Central memory CD8-positive, alpha-beta T cell (primary cell): ENCODE measurements at regions not wholly inside any gene's neighbourhood (a gene's known extent, or its start where the extent isn't known, plus 50 kb on each side); places are given as distances from the start of the nearest gene placed in this dataset.

Experiments used
- ATAC-seq: fragments of 150-1000 bp; cut with Tn5 transposase; replicated peaks from 2 replicates; pipeline ENCODE4 v1.10.0; 2022; ENCODE audit warnings: mild to moderate bottlenecking, moderate FRiP score, moderate number of reproducible peaks; ENCODE audit not compliant: poor library complexity, severe bottlenecking; ENCODE audit errors: extremely low read depth
- DNase-seq, 2 donors: peaks; one replicate each; pipeline ENCODE4 v3.0.0; 2021; ENCODE audit warnings: low spot score in 2 of 2
- H3K27ac Mint-ChIP-seq: one replicate; pipeline ENCODE4 v1.8.0; 2022; ENCODE audit warnings: low read depth, mild to moderate bottlenecking, moderate library complexity, mixed read lengths
- H3K27me3 Mint-ChIP-seq: one replicate; pipeline ENCODE4 v1.8.0; 2022; ENCODE audit warnings: mixed read lengths
- H3K36me3 Mint-ChIP-seq: one replicate; pipeline ENCODE4 v1.8.0; 2022; ENCODE audit warnings: mild to moderate bottlenecking, moderate library complexity, mixed read lengths; ENCODE audit not compliant: insufficient read depth
- H3K4me1 Mint-ChIP-seq: one replicate; pipeline ENCODE4 v1.8.0; 2022; ENCODE audit warnings: mixed read lengths
- H3K4me3 Mint-ChIP-seq: one replicate; pipeline ENCODE4 v1.8.0; 2022; ENCODE audit warnings: mild to moderate bottlenecking, moderate library complexity, mixed read lengths
- H3K9me3 Mint-ChIP-seq: one replicate; pipeline ENCODE4 v1.8.0; 2022; ENCODE audit warnings: mixed read lengths

- no peak for DNase-seq
- ATAC-seq, result no peak
- H3K36me3 Mint-ChIP-seq, result peaks cover 22% of the 10 kb centered on the region
- H3K27ac Mint-ChIP-seq, result peak overlapping the region; percentile 78
- H3K27me3 Mint-ChIP-seq, result no peaks in the 10 kb centered on the region
- H3K4me1 Mint-ChIP-seq, result peaks cover 44% of the 10 kb centered on the region
- no peak overlapping the region for H3K4me3 Mint-ChIP-seq
- H3K9me3 Mint-ChIP-seq, result no peaks in the 10 kb centered on the region
Measured at GRCh38 chr22:42320443-42321416, 50.3 kb upstream of the TCF20 start.
